ENCODE measurements at regions not wholly inside any gene's neighbourhood (a gene's known extent, or its start where the extent isn't known, plus 50 kb on each side); places are given as distances from the start of the nearest gene placed in this dataset.
"Not testable (repeated sequence)": the region's sequence is repeated elsewhere in the genome, so short reads cannot be mapped to it uniquely, and the experiment has no call there.

GRCh38 chr16:16973707-16974591, 496.8 kb downstream of the XYLT1 start:
- Histone ChIP-seq H3K27ac (no peak overlapping the region), H3K36me3 (ENCODE audit: low read depth, missing control alignments) (no peaks in the 10 kb centered on the region), H3K4me1 (no peaks in the 10 kb centered on the region), H3K27me3 (no peaks in the 10 kb centered on the region), H3K9me3 (no peaks in the 10 kb centered on the region), H3K4me3 (no peak overlapping the region)
- intact Hi-C loops (cut with DNase I; ENCODE audit: low total_unique reads) = no loop called here
- TF ChIP-seq CTCF (IDR thresholded peaks at IDR 0.05) (no peak), POLR2A (IDR thresholded peaks at IDR 0.05) (no peak)
- DNase-seq = no peak
- 51 to 52% methylated on average over 10 of the region's 10 CpGs for WGBS, 2 donors

- WGBS, 2 donors = 88 to 94% methylated on average over 4 of the region's 4 CpGs
- Histone ChIP-seq H3K27ac (no peak overlapping the region), H3K4me3 (no peak overlapping the region), H3K36me3 (ENCODE audit: low read depth, missing control alignments) (no peaks in the 10 kb centered on the region), H3K27me3 (no peaks in the 10 kb centered on the region), H3K4me1 (no peaks in the 10 kb centered on the region), H3K9me3 (no peaks in the 10 kb centered on the region)
- no peak for DNase-seq
- no peak for TF ChIP-seq CTCF (IDR thresholded peaks at IDR 0.05)
- no peak for TF ChIP-seq POLR2A (IDR thresholded peaks at IDR 0.05)
- intact Hi-C loops (cut with DNase I; ENCODE audit: low total_unique reads) = no loop called here
These were observed 488.1 kb downstream of the XYLT1 start for GRCh38 chr16:16982614-16983013.

- no peaks in the 10 kb centered on the region for H3K9me3 ChIP-seq
- no peak overlapping the region for H3K27ac ChIP-seq
- H3K36me3 ChIP-seq (ENCODE audit: low read depth, missing control alignments) = no peaks in the 10 kb centered on the region
- H3K4me1 ChIP-seq = no peaks in the 10 kb centered on the region
- no peak overlapping the region for H3K4me3 ChIP-seq
- intact Hi-C loops (cut with DNase I; ENCODE audit: low total_unique reads) = no loop called here
- WGBS, 2 donors = 28 to 63% methylated on average over 5 to 7 of the region's 7 CpGs
- H3K27me3 ChIP-seq = no peaks in the 10 kb centered on the region
- TF ChIP-seq CTCF (IDR thresholded peaks at IDR 0.05) (no peak), POLR2A (IDR thresholded peaks at IDR 0.05) (no peak)
- DNase-seq = peak; percentile 22
These were observed 487.2 kb downstream of the XYLT1 start for GRCh38 chr16:16983582-16983981.

GRCh38 chr16:16984091-16984490, 486.7 kb downstream of the XYLT1 start:
- H3K9me3 ChIP-seq; H3K4me3 ChIP-seq; H3K27me3 ChIP-seq; H3K27ac ChIP-seq; H3K4me1 ChIP-seq; DNase-seq; H3K36me3 ChIP-seq (ENCODE audit: low read depth, missing control alignments); intact Hi-C loops (cut with DNase I; ENCODE audit: low total_unique reads): not testable (repeated sequence)
- WGBS, 2 donors = 57 to 75% methylated on average over 21 of the region's 21 CpGs

GRCh38 chr16:16985707-16986106, 485.1 kb downstream of the XYLT1 start:
- DNase-seq = no peak
- no peaks in the 10 kb centered on the region for H3K9me3 ChIP-seq
- H3K27ac ChIP-seq = no peak overlapping the region
- no peaks in the 10 kb centered on the region for H3K4me1 ChIP-seq
- TF ChIP-seq CTCF (IDR thresholded peaks at IDR 0.05) = no peak
- no peak overlapping the region for H3K4me3 ChIP-seq
- H3K27me3 ChIP-seq = no peaks in the 10 kb centered on the region
- 82 to 95% methylated on average over 1 of the region's 1 CpG for WGBS, 2 donors
- H3K36me3 ChIP-seq (ENCODE audit: low read depth, missing control alignments) = no peaks in the 10 kb centered on the region
- intact Hi-C loops (cut with DNase I; ENCODE audit: low total_unique reads) = no loop called here

Measured in testis (tissue), 2 donors.